ENCODE measurements at regions not wholly inside any gene's neighbourhood (a gene's known extent, or its start where the extent isn't known, plus 50 kb on each side); places are given as distances from the start of the nearest gene placed in this dataset.

DNA sequence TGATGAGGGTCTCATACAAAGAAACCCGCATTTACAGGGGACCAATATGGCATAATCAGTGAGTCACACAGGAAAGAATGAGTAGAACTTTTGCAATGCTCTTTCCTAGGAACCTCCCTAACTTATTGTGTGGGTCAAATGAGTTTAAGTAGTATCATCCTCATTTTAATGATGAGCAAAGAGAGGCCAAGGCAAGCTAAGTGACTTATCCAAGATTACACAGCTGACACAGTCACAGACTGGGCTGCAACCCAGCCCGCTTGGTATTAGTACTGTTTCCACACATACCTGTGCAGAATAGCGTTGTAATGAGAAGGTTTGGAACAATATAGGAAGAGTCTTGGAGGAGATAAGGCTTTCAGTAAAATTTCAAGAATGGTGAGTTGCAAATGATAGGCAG is 91.0 kb upstream of the PPP1R2C start:
- TF ChIP-seq, protein P1, sequence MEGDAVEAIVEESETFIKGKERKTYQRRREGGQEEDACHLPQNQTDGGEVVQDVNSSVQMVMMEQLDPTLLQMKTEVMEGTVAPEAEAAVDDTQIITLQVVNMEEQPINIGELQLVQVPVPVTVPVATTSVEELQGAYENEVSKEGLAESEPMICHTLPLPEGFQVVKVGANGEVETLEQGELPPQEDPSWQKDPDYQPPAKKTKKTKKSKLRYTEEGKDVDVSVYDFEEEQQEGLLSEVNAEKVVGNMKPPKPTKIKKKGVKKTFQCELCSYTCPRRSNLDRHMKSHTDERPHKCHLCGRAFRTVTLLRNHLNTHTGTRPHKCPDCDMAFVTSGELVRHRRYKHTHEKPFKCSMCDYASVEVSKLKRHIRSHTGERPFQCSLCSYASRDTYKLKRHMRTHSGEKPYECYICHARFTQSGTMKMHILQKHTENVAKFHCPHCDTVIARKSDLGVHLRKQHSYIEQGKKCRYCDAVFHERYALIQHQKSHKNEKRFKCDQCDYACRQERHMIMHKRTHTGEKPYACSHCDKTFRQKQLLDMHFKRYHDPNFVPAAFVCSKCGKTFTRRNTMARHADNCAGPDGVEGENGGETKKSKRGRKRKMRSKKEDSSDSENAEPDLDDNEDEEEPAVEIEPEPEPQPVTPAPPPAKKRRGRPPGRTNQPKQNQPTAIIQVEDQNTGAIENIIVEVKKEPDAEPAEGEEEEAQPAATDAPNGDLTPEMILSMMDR (conservative IDR thresholded peaks at IDR 0.05; ENCODE audit: low read depth in 2 of 2), result no peak
- no peak for TF ChIP-seq EZH2 (IDR thresholded peaks at IDR 0.05; ENCODE audit: low read depth, unreplicated experiment)
- TF ChIP-seq, protein P2, sequence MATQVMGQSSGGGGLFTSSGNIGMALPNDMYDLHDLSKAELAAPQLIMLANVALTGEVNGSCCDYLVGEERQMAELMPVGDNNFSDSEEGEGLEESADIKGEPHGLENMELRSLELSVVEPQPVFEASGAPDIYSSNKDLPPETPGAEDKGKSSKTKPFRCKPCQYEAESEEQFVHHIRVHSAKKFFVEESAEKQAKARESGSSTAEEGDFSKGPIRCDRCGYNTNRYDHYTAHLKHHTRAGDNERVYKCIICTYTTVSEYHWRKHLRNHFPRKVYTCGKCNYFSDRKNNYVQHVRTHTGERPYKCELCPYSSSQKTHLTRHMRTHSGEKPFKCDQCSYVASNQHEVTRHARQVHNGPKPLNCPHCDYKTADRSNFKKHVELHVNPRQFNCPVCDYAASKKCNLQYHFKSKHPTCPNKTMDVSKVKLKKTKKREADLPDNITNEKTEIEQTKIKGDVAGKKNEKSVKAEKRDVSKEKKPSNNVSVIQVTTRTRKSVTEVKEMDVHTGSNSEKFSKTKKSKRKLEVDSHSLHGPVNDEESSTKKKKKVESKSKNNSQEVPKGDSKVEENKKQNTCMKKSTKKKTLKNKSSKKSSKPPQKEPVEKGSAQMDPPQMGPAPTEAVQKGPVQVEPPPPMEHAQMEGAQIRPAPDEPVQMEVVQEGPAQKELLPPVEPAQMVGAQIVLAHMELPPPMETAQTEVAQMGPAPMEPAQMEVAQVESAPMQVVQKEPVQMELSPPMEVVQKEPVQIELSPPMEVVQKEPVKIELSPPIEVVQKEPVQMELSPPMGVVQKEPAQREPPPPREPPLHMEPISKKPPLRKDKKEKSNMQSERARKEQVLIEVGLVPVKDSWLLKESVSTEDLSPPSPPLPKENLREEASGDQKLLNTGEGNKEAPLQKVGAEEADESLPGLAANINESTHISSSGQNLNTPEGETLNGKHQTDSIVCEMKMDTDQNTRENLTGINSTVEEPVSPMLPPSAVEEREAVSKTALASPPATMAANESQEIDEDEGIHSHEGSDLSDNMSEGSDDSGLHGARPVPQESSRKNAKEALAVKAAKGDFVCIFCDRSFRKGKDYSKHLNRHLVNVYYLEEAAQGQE (IDR thresholded peaks at IDR 0.05; ENCODE audit: unreplicated experiment), result no peak
- TF ChIP-seq JUNB (IDR thresholded peaks at IDR 0.05; ENCODE audit: unreplicated experiment), result no peak
- no peak for TF ChIP-seq POLR2AphosphoS5 (IDR thresholded peaks at IDR 0.05; ENCODE audit: low read depth)
- TF ChIP-seq STAT1 (IDR thresholded peaks at IDR 0.05; ENCODE audit: unreplicated experiment), result no peak
- no peak for TF ChIP-seq EZH2phosphoT487 (IDR thresholded peaks at IDR 0.05; ENCODE audit: unreplicated experiment)

Data from GM23338 (cell line).